ENCODE measurements at regions not wholly inside any gene's neighbourhood (a gene's known extent, or its start where the extent isn't known, plus 50 kb on each side); places are given as distances from the start of the nearest gene placed in this dataset.

DNA sequence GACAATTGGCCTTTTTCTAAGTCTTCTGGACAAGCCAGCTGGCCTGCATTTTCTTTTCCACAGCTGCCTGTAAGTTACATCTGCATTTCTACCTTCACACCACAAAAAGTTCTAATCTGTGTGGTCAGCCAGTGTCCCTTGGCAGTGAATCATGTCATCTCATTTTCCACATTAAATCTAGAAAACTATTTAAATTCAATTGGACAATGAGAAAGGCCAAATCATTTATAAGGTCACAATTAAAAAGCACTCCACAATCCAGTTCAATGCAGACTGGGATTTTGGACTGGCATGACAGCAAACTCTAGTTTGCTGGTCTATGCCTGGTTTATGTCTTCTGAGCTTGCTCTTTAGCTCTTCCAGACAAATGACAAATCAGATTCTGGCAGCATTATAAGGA lies 494.2 kb upstream of the SPHKAP start:
- TF ChIP-seq, protein P1, sequence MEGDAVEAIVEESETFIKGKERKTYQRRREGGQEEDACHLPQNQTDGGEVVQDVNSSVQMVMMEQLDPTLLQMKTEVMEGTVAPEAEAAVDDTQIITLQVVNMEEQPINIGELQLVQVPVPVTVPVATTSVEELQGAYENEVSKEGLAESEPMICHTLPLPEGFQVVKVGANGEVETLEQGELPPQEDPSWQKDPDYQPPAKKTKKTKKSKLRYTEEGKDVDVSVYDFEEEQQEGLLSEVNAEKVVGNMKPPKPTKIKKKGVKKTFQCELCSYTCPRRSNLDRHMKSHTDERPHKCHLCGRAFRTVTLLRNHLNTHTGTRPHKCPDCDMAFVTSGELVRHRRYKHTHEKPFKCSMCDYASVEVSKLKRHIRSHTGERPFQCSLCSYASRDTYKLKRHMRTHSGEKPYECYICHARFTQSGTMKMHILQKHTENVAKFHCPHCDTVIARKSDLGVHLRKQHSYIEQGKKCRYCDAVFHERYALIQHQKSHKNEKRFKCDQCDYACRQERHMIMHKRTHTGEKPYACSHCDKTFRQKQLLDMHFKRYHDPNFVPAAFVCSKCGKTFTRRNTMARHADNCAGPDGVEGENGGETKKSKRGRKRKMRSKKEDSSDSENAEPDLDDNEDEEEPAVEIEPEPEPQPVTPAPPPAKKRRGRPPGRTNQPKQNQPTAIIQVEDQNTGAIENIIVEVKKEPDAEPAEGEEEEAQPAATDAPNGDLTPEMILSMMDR (IDR thresholded peaks at IDR 0.05), result no peak
- TF ChIP-seq EP300 (IDR thresholded peaks at IDR 0.05), result no peak
